Skeletal muscle cell (primary cell): ENCODE measurements at regions not wholly inside any gene's neighbourhood (a gene's known extent, or its start where the extent isn't known, plus 50 kb on each side); places are given as distances from the start of the nearest gene placed in this dataset.
"Not testable (repeated sequence)": the region's sequence is repeated elsewhere in the genome, so short reads cannot be mapped to it uniquely, and the experiment has no call there.

Source experiments
- DNase-seq: peaks from one replicate; pipeline ENCODE4 v3.0.0-alpha.2; 2010; ENCODE audit warnings: low read depth
- H3K4me3 ChIP-seq: 2 replicates; pipeline ENCODE4 v1.5.1; 2011; ENCODE audit warnings: low read depth, mild to moderate bottlenecking, control low read depth, low read length, moderate library complexity

DNA sequence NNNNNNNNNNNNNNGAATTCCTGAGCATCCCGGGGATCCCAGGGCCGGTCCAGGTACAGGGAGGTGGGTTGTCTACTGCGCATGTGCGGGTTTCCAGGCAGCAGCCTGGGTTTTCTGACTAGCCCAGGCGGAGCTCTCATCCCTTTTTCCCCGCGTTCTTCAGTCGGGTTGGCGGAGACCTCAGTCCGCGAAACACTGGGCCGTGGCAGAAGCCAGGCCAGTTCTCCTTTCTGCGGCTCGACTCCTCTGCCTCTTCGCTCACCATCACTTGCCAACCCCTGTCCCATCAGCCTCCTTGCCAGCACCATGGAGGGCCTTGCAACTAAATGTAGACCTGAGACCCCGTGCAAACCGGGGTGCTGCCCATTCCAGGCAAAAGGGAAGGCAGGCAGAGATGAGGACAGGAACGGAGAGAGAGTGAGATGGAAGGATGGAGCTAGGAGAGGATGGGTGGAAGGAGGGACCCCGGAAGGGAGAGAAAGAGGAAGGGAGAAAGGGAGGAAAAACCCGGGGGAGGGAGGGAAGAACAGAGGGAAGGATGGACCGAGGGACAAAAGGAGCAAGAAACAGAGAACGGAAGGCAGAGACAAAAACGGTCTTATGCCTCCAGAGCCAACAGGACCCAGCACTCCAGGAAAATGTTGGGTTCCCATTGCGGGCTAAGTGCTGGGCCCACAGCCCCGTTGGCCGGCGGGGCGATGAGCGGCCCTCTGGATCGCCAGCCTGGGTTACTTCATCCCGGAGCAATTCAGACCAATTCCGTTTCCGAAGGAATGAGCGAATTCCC lies 445.4 kb upstream of the DEFB115 start:
- H3K4me3 ChIP-seq: peak overlapping the region; percentile 36
- DNase-seq: no peak

DNA sequence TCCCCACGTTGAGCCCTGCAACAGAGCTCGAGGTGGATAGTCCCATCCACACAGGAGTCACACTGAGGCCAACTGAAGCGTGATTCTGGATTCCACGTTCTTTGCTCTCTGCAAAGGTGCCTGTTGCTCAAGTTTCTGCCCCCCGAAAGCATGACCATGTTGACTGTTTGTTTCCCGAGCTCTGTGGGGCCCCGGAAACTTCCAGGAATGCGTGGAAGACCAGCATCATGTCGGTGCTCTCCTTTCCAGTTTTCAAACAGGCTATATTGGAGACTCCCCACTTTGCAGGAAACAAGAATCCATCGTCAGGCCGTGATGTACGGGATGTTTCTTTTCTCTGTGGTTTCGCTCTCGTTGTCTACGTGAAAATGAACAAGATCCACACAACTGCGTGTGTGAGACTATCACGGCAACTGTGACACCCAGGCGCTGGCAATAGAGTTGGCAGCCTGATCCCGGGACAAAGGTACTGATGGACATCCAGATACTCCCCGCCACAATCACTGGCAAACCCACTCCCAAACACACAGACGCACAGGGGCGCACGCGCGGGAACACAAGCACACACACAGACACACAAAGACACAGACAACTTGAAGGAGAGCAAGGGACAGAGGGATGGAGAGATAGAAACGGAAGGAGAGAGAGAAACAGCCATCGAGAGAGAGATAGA lies 444.6 kb upstream of the DEFB115 start:
- H3K4me3 ChIP-seq: no peak overlapping the region
- no peak for DNase-seq

DNA sequence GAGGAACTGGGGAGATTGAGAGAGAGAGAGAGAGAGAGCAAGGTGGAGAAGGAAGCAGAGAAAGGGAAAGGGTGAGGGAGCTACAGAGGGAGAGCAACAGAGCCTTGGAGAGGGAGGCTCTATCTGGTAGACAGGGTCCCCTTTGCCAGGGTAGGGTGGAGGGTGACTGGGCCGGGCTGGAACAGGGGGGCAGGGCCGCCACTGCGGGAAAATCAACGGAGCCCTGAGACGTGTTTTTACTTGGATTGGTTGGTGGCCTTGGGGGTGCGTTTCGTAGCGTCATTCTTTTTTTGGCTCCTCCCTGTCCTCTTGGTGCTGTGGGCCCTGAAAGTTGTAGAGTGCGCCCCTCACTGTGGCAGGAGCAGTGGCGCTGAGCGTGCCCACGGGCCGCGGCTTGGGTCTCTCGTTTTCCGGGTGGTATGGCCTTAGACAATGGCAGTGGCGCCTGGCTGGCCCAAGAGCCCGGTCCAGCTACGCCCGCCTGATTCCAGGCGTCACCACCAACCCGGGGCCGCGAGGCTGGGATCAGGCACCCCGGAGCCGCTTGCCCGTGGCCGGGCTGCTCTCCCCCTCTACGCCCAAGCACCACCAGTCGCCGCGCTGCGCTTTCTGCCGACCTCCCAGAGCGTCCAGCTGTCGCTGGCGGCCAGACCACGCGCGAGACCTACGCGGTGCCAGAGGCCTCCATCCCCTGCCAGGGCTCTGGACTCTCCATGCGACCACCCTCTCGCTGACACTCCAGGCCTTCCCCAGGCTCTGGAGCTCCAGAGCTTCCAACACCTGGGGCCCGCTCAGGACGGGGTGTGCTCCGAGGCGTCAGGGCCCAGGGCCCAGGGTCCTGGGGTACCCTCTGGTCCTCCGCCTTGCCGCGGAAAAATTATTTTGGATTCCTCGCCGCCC lies 443.8 kb upstream of the DEFB115 start:
- H3K4me3 ChIP-seq, DNase-seq: not testable (repeated sequence)

DNA sequence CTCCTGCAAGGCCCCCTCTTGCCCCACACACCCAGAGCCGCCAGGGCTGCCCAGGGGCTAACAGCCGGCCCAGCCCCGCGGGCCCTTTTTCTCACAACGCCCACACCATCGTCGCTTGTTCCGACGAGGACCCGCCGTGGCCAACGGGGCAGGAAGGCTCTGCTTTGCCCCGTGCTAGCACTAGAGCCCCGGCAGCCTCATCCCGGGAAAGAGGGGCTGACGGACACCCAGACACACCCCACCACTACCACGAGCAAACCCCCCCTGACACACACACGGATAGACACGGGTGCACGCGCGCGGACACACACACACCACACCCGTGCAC lies 443.2 kb upstream of the DEFB115 start:
- DNase-seq, H3K4me3 ChIP-seq: not testable (repeated sequence)

DNA sequence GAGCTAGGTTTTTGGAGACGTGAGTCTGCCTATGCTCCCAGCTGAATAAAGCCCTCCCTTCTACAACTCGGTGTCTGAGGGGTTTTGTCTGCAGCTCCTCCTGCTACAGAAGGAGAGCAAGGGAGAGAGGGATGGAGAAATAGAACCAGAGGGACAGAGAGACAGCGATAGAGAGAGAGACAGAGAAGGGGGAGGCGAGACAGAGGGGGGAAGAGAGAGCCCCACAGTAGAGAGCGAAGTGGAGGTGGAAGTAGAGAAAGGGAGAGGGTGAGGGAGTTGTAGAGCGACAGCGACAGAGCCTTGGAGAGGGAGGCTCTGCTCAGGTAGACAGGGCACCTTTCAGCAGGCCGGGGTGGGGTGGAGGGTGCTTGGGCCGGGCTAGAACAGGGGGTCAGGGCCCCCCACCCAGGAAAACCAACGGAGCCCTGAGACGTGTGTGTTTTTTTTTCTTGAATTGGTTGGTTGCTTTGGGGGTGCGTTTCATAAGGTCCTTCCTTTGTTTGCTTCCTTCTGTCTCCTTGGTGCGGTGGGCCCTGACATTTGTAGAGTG lies 442.4 kb upstream of the DEFB115 start:
- not testable (repeated sequence) for H3K4me3 ChIP-seq, DNase-seq

DNA sequence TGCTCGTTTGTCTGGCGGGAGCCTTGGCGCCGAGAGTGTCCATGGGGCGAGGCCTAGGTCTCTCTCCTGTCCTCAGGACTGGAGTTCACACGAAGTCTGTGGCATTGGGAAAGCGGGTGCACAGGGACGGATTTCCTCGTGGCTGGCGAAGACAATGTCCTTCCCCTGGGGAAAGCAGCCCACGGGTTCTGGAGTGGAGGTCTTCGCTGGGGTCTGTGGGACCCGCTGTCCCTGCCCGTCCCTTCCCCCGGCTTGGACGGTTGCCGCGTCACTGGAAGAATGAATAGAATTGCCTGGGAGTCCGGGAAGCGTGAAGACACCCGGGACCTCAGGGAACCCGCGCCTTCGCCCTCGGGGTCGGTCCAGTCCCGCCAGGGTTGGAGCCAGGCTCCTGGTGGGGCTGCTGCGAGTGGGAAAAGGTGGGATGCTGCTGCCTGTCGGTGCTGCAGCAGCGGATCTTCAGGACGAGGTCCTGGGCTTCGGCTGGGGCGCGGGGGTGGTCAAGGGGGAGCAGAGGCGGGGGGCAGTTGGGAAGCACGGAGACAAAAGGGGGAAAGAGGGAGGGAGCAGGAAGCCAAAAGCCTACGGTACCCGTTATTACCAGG lies 441.8 kb upstream of the DEFB115 start:
- H3K4me3 ChIP-seq: no peak overlapping the region
- DNase-seq: no peak

DNA sequence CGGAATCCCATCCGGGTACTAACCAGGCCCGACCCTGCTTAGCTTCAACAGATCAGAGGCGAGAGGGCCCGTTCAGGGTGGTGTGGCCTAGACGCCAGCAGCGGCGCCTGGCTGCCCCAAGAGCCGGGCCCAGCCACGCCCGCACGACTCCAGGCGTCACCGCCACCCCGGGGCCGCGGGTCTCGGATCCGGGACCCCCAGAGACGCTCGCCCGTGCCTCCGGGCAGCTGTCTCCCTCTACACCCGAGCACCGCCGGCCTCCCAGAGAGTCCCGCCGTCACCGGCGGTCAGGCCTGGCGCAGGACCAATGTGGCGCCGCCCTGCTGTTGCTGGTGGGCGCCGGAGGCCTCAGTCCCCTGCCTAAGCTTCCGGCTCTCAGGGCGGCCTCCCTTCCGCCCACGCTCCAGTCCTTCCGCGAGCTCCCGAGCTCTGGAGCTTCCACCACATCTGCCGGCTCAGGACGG lies 441.2 kb upstream of the DEFB115 start:
- peak overlapping the region; percentile 7 for H3K4me3 ChIP-seq
- no peak for DNase-seq

DNA sequence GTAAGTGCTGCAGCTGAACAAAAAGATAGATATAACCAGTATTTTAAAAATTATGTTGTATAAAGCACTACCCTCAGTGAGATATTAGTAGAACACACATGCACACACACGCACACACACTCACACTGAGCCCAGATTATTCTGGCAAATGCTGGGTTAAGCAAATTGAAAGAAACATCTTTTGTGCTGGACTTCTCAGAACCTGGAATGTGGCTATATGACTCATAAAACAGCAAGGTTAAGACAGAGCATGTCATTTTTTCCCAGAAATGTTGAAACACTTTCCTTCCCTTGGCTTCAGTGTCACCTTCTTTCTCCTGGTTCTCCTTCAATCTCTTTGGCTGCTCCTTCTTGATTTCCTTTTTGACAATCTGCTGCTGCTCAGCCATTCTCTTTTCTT lies 435.8 kb upstream of the DEFB115 start:
- DNase-seq, H3K4me3 ChIP-seq: not testable (repeated sequence)

DNA sequence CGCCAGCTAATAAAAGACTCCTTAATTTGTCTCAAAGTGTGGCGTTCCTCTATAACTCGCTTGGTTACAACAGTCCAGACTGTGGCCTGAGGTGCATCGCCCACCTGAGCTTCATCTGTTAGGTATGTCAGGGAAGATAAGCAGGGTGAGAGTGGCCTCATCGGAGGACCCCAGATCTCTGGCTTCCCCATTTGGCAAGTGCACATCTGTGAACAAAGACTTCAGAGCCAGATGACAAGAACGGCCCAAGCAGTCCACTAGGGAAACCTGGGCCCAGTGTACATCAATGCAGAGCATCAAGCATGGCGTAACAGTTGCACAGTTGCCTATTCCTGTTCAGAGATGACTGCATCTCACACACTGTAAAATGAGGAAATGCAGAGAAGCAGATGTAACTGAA lies 432.8 kb upstream of the DEFB115 start:
- not testable (repeated sequence) for DNase-seq, H3K4me3 ChIP-seq

DNA sequence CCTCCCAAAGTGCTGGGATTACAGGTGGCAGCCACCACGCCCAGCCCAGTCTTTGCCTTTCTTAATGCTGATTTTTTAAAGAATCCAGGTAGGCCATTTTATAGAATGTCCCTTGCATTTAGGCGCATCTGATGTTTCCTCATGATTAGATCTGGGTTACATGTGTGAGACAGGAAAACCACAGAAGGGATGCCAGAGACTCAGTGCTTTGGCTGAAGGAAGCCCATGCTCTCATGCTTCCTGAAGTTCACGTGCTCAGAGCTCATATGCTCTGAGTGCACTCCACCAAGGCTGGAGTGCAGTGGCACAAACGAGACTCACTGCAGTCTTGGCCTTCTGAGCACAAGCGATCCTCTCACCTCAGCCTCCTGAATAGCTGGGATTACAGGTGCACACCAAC lies 411.5 kb upstream of the DEFB115 start:
- not testable (repeated sequence) for H3K4me3 ChIP-seq, DNase-seq

DNA sequence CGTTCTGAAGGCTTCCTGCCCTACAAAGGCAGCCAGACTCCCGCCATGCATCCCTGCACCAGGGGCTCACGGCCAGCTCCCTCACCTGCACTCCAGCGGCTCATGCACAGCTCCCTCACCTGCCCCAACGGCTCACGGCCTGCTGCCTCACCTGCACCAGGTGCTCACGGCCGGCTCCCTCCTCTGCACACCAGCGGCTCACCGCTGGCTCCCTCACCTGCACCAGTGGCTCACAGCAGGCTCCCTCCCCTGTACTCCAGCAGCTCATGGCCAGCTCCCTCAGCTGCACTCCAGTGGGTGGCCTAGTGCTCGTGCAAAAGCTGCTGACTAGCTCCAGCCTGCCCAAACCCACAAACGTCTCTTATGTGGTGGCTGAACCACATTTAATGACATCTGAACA lies 389.2 kb upstream of the DEFB115 start:
- not testable (repeated sequence) for H3K4me3 ChIP-seq, DNase-seq

DNA sequence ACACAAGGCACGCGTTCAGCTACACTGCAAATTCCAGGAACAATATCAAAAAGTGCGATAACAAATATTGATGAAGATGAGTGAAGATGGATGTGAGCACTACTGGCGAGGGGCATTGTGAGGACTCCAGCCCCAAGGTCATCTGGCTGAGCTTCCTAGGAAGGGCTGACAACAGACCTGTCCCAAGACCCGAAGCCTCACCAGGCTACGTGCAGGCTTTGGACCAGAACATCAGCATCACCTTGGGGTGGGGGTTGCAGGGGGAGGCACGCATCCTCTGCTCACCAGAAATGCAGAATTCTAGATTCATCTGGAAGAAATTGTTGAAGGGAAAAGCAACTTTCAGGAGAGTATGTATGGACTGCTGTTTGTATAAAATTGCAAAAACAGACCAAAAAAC lies 386.3 kb upstream of the DEFB115 start:
- not testable (repeated sequence) for H3K4me3 ChIP-seq, DNase-seq

DNA sequence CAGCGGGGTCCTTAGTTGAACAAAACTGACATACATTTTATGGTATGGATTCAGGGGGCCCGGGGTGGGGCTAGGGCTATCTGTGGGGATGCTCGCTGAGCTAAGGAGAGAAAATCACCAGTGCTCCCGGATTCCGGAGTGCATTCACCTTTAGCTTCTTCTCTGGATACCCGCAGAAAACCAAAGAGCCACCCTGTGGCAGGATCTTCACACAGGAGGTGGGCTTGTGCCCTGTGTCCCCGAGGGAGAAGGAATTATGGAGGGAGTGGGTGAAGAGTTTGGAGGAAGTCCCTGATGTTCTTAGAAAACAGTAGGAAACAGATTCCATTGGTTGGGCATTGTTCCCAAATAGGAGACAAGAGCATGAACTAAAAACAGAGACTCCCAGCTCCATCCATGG lies 385.2 kb upstream of the DEFB115 start:
- DNase-seq, H3K4me3 ChIP-seq: not testable (repeated sequence)

DNA sequence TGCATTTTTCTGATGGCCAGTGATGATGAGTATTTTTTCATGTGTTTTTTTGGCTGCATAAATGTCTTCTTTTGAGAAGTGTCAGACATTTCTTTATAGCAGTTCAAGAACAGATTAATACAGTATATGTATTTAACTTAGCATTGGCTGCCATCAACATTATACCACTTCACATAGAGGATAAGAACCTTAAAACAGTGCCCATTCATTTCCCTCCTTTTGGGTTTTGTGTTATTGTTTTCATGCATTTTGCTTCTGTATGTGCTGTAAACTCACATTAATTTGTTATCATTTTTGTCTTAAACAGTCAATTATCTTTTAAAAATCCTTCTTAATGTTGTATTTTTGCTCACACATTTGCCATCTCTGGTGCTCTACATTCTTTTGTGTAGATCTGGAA lies 381.6 kb upstream of the DEFB115 start:
- H3K4me3 ChIP-seq: not testable (repeated sequence)

DNA sequence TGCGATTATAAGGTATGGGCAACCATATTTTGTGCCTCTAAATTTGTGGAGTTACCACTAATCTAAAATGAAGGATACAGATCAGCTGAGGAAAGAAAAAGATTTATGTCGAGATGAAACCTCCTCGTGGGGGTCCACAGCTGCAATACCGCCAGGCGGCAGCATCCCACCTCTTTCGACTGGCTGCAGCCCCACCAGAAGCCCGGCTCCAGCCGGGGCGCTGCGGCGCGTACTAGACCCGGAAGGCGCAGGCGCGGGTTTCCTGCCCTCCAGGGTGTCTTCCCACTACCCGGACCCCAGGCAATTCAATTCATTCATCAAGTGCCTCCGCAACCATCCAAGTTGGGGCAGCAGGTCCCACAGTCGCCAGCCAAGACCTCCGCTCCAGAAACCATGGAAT lies 366.1 kb upstream of the DEFB115 start:
- not testable (repeated sequence) for H3K4me3 ChIP-seq

More for the DNA sequence above, 381.6 kb upstream of the DEFB115 start:
- DNase-seq: not testable (repeated sequence)

DNA sequence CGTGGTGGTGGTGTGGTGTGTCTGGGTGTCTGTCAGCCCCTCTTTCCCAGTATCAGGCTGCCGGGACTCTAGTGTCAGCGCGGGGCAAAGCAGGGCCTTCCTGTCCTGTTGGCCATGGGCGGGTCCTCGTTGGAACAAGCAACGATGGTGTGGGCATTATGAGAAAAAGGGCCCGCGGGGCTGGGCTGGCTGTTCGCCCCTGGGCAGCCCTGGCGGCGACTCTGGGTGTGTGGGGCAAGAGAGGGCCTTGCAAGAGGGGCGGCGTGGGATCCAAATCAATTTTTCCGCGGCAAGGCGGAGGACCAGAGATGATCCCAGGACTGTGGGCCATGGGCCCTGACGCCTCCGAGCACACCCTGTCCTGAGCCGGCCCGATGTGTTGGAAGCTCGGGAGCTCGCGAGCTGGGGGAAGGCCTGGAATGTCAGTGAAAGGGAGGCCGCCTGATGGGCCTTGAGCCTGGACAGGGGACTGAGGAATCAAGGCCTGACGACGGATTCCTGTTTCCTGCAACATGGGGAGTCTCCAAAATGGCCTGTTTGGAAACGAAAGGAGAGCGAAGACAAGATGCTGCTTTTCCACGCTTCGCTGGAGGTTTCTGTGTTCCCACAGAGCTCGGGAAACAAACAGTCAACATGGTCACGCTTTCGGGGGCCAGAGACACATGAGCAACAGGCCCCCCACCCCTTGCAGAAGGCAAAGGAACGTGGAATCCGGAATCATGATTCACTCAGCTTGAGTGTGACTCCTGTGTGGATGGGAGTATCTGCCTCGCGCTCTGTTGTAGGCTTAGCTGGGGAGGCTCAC lies 364.7 kb upstream of the DEFB115 start:
- DNase-seq: no peak

More for the DNA sequence above, 366.1 kb upstream of the DEFB115 start:
- DNase-seq: not testable (repeated sequence)

DNA sequence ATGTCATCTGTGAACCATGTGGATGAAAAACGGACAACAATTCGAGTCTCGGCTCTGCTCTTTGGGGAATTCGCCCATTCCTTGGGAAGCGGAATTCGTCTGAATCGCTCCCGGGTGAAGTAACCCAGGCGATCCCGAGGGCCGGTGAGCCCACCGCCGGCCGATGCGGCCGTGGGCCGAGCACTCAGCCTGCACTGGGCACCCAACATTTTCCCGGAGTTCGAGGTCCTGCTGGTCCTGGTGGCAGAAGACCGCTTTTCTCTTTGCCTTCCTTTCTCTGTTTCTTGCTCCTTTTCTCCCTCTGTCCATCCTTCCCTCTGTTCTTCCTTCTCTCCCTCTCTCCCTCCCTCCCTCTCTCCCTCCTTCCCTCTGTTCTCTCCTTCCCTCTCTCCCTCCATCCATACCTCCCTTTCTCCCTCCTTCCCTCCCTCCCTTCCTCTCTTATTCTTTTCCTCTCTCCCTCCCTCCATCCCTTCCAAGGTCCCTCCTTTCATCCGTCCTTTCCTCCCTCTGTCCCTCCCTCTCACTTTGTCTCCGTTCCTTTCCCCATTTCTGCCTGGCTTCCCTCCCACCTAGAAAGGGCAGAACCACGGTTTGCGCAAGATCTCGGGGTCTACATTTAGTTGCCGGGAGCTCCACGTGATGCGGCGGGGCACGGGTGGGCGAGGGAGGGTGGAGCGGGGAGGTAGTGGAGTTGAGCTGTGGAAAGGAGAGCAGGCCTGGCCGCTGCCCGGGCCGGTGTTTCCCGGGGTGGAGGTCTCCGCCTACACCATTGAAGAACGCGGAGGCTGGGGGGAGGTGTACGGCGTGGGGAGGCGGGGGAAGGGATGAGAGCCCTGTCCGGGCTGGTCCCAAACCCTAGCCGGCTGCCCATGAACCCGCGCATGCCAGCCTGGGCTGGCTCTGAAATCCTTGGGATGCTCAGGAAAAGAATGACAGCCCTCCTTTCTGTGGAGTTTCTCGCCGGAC lies 363.8 kb upstream of the DEFB115 start:
- DNase-seq, H3K4me3 ChIP-seq: not testable (repeated sequence)

More for the DNA sequence above, 364.7 kb upstream of the DEFB115 start:
- no peak overlapping the region for H3K4me3 ChIP-seq
